Cardiac muscle cell (in vitro differentiated cells and primary cell): ENCODE measurements at regions not wholly inside any gene's neighbourhood (a gene's known extent, or its start where the extent isn't known, plus 50 kb on each side); places are given as distances from the start of the nearest gene placed in this dataset.

Experiments used
- DNase-seq, 2 donors: peaks; one replicate each; pipeline versions ENCODE4 v3.0.0 to v3.0.0-alpha.2; 2010 to 2017; ENCODE audit warnings: low read depth in 1 of 2, low spot score in 1 of 2
- H3K27ac ChIP-seq: fragments of 200-600 bp; sonication (generic); 2 replicates; pipeline ENCODE4 v1.5.1; 2016
- H3K27me3 ChIP-seq: fragments of 200-600 bp; sonication (generic); 2 replicates; pipeline ENCODE4 v1.6.0; 2016; ENCODE audit warnings: control low read depth
- H3K36me3 ChIP-seq: fragments of 200-600 bp; sonication (generic); 2 replicates; pipeline ENCODE4 v1.5.1; 2016; ENCODE audit warnings: control low read depth
- H3K4me1 ChIP-seq: fragments of 200-600 bp; sonication (generic); 2 replicates; pipeline ENCODE4 v1.8.1; 2017; ENCODE audit warnings: low read depth, mild to moderate bottlenecking, mixed run types
- H3K4me3 ChIP-seq: fragments of 200-600 bp; sonication (generic); 2 replicates; pipeline ENCODE4 v1.5.1; 2016; ENCODE audit warnings: mild to moderate bottlenecking
- H3K9me3 ChIP-seq: fragments of 200-600 bp; sonication (generic); 2 replicates; pipeline ENCODE4 v1.5.1; 2017; ENCODE audit warnings: low read depth, mild to moderate bottlenecking, control low read depth
- TF ChIP-seq, protein P1 (sequence below): IDR thresholded peaks from 2 replicates; pipeline ENCODE4 v1.5.1; 2012; ENCODE audit warnings: low read depth, mild to moderate bottlenecking, low read length

DNA sequence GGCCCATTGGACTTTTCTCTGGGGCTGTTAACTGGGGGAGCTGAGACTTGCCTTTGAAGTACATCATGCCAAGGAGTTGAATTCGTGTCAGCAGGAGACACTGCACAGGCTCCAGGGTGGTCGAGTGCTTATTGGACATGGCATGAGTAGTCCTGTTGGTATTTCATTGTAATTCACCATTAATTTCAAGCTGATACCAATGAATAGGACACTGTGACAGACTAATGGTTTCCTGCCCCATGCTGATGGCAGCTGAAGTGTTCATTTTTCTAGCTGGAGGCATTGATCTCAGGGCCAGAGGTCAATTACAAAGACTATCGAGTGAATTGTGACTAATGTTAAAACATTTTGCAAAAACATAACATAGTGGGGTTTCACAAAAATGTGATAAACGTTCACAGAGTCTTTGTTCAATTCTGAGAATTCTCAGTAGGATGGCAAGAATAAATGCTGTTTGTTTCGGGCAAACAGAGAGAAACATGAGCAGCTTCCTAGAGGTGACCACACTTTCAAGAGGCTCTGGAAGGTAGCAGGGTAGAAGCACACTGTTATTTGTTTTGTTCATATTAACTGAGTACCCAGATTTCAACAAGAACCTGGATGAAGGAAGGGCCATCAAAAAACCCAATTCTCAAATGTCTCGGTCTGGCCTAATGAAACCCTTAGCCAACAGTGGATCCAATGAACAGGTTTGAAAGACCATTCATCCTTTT is 90.6 kb upstream of the ARL4C start:
- DNase-seq = no peak
- TF ChIP-seq, protein P1, sequence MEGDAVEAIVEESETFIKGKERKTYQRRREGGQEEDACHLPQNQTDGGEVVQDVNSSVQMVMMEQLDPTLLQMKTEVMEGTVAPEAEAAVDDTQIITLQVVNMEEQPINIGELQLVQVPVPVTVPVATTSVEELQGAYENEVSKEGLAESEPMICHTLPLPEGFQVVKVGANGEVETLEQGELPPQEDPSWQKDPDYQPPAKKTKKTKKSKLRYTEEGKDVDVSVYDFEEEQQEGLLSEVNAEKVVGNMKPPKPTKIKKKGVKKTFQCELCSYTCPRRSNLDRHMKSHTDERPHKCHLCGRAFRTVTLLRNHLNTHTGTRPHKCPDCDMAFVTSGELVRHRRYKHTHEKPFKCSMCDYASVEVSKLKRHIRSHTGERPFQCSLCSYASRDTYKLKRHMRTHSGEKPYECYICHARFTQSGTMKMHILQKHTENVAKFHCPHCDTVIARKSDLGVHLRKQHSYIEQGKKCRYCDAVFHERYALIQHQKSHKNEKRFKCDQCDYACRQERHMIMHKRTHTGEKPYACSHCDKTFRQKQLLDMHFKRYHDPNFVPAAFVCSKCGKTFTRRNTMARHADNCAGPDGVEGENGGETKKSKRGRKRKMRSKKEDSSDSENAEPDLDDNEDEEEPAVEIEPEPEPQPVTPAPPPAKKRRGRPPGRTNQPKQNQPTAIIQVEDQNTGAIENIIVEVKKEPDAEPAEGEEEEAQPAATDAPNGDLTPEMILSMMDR = no peak

DNA sequence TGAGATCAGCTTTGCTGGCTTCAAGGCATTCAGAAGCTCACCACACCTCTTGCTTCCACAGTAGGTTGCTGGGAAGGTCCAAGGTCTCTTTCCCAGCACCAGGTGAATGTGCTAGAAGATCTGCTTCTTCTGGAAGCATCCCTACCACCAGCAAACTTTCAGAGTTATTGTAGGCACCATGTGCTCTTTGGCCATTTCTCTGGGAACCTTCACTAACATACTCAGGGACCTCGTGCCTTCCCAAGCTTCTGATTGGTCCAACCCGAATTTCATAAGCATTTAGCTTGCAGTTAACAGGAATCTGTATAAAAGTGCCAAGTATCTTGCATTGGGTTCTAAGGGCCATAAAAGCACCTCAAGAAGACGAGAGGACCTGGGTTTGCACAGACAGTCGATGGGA is 86.5 kb upstream of the ARL4C start:
- H3K27me3 ChIP-seq = no peaks in the 10 kb centered on the region
- no peaks in the 10 kb centered on the region for H3K4me1 ChIP-seq
- TF ChIP-seq, protein P1 = no peak
- no peaks in the 10 kb centered on the region for H3K9me3 ChIP-seq
- no peak for DNase-seq
- H3K36me3 ChIP-seq = no peaks in the 10 kb centered on the region
- no peak overlapping the region for H3K4me3 ChIP-seq
- no peak overlapping the region for H3K27ac ChIP-seq

More for the DNA sequence above, 90.6 kb upstream of the ARL4C start:
- Histone ChIP-seq H3K9me3 (no peaks in the 10 kb centered on the region), H3K4me1 (no peaks in the 10 kb centered on the region), H3K27ac (no peak overlapping the region), H3K27me3 (no peaks in the 10 kb centered on the region), H3K36me3 (no peaks in the 10 kb centered on the region), H3K4me3 (no peak overlapping the region)

DNA sequence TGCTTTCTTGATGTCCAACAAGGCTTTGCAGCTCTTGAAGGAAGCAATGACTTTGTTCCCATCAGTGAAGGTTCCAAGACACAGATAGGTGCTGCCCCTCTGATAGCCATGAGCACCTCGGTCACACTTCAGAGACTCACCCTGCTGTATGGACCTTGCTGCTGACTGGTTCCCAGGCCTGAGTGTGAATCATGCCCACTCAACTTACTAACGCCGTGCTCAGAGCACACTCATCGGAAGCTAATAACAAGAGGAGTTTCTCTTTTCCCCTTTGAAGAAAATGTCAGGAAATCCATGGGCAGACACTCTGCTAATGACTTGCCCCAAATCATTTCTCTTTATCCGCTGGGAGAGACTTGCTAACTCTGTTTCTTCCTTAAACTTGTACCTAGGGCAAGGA is 83.8 kb upstream of the ARL4C start:
- H3K4me3 ChIP-seq = no peak overlapping the region
- no peaks in the 10 kb centered on the region for H3K36me3 ChIP-seq
- TF ChIP-seq, protein P1 = no peak
- H3K27me3 ChIP-seq = no peaks in the 10 kb centered on the region
- DNase-seq = no peak
- no peak overlapping the region for H3K27ac ChIP-seq
- H3K4me1 ChIP-seq = no peaks in the 10 kb centered on the region
- no peaks in the 10 kb centered on the region for H3K9me3 ChIP-seq

DNA sequence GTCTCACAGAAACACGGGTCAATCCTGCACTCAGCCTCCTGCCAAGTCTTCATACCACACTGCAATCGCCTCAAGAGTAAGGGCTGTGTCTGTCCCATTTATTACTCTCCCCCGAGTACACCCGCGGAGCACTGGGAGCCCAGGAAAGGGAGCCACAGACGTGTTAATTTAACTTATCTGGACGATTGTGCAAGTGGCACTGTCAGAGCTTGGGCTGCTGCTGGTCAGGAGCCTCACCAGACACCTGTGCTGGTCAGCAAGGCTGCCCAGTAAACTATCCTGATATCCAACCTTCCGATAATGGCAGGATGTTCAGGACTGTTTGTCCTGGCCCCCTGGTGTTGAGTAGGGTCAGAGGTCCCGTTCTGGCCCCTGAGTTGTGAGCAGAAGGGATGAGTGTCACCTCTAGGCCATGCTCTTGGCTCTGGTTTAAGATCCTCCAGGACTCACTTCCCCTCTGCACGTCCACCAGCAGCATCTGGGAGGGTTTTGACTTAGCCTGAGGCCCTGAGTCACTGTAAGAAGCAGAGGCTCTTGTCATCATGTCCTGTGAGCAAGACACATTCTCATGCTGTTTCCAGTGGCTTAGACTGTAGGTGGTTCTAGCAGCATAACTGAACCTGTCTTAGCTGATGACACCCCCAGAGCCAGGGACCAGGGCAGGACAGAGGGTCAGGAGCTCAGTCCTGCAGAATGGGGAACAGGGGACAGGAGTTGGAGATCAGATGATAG is 82.5 kb upstream of the ARL4C start:
- H3K36me3 ChIP-seq = no peaks in the 10 kb centered on the region
- DNase-seq = no peak
- no peak overlapping the region for H3K4me3 ChIP-seq
- H3K27me3 ChIP-seq = no peaks in the 10 kb centered on the region
- no peak overlapping the region for H3K27ac ChIP-seq
- TF ChIP-seq, protein P1 = no peak
- no peaks in the 10 kb centered on the region for H3K4me1 ChIP-seq
- H3K9me3 ChIP-seq = no peaks in the 10 kb centered on the region

DNA sequence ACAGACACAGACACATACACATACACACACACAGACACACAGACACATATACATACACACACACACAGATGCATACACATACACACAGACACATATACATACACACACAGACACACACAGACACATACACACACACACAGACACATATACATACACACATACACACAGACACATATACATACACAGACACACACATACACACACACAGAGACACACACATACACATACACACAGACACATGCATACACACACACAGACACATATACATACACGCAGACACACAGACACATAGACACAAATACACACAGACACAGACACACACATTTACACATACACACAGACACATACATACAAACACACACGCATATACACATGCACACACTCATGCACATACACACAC is 81.5 kb upstream of the ARL4C start:
- TF ChIP-seq, protein P1 = no peak

More for the DNA sequence above, 81.5 kb upstream of the ARL4C start:
- no peak for DNase-seq
- Histone ChIP-seq H3K27me3 (no peaks in the 10 kb centered on the region), H3K27ac (no peak overlapping the region), H3K36me3 (no peaks in the 10 kb centered on the region), H3K4me3 (no peak overlapping the region), H3K9me3 (no peaks in the 10 kb centered on the region), H3K4me1 (no peaks in the 10 kb centered on the region)
